ENCODE measurements at regions not wholly inside any gene's neighbourhood (a gene's known extent, or its start where the extent isn't known, plus 50 kb on each side); places are given as distances from the start of the nearest gene placed in this dataset.
"Not testable (repeated sequence)": the region's sequence is repeated elsewhere in the genome, so short reads cannot be mapped to it uniquely, and the experiment has no call there.

DNA sequence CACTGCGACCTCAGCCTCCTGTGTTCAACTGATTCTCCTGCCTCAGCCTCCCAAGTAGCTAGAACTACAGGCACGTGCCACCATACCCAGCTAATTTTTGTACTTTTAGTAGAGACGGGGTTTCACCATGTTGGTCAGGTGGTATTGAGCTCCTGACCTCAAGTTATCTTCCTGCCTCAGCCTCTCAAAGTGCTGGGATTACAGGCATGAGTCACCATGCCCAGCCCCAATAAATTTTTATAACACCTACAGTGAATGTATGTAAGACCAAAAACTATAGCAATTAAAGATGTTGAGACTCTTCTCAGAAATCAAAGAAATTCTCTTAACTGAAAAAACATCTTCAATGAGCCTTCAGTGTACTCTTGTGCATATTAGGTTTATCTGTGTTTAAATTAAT, 82.2 kb upstream of the MITF start:
- H3K9me3 ChIP-seq (ENCODE audit: low read depth, low read length); H3K4me3 ChIP-seq (ENCODE audit: low read length); H3K4me1 ChIP-seq (ENCODE audit: insufficient read depth, low read length); H3K27me3 ChIP-seq (ENCODE audit: insufficient read depth, low read length): not testable (repeated sequence)

GRCh38 chr3:69651765-69652164, 87.5 kb upstream of the MITF start:
- H3K27me3 ChIP-seq (ENCODE audit: insufficient read depth, low read length): no peaks in the 10 kb centered on the region
- no peaks in the 10 kb centered on the region for H3K9me3 ChIP-seq (ENCODE audit: low read depth, low read length)
- H3K4me1 ChIP-seq (ENCODE audit: insufficient read depth, low read length): peaks cover 22% of the 10 kb centered on the region
- no peak overlapping the region for H3K4me3 ChIP-seq (ENCODE audit: low read length)

- Histone ChIP-seq H3K9me3 (ENCODE audit: low read depth, low read length) (no peaks in the 10 kb centered on the region), H3K27me3 (ENCODE audit: insufficient read depth, low read length) (no peaks in the 10 kb centered on the region), H3K4me1 (ENCODE audit: insufficient read depth, low read length) (peaks cover 22% of the 10 kb centered on the region), H3K4me3 (ENCODE audit: low read length) (no peak overlapping the region)
These were observed 89.2 kb upstream of the MITF start for GRCh38 chr3:69650066-69650419.

GRCh38 chr3:69649120-69650065, 89.9 kb upstream of the MITF start:
- H3K4me1 ChIP-seq (ENCODE audit: insufficient read depth, low read length): peaks cover 22% of the 10 kb centered on the region
- no peaks in the 10 kb centered on the region for H3K9me3 ChIP-seq (ENCODE audit: low read depth, low read length)
- no peak overlapping the region for H3K4me3 ChIP-seq (ENCODE audit: low read length)
- no peaks in the 10 kb centered on the region for H3K27me3 ChIP-seq (ENCODE audit: insufficient read depth, low read length)

GRCh38 chr3:69648126-69648525, 91.1 kb upstream of the MITF start:
- Histone ChIP-seq H3K27me3 (ENCODE audit: insufficient read depth, low read length) (no peaks in the 10 kb centered on the region), H3K9me3 (ENCODE audit: low read depth, low read length) (no peaks in the 10 kb centered on the region), H3K4me3 (ENCODE audit: low read length) (no peak overlapping the region), H3K4me1 (ENCODE audit: insufficient read depth, low read length) (peaks cover 22% of the 10 kb centered on the region)

- Histone ChIP-seq H3K4me3 (ENCODE audit: low read length) (no peak overlapping the region), H3K4me1 (ENCODE audit: insufficient read depth, low read length) (peaks cover 22% of the 10 kb centered on the region), H3K27me3 (ENCODE audit: insufficient read depth, low read length) (no peaks in the 10 kb centered on the region), H3K9me3 (ENCODE audit: low read depth, low read length) (no peaks in the 10 kb centered on the region)
These were observed 91.7 kb upstream of the MITF start for GRCh38 chr3:69647511-69648110.

GRCh38 chr3:69647081-69647480, 92.2 kb upstream of the MITF start:
- Histone ChIP-seq H3K9me3 (ENCODE audit: low read depth, low read length) (no peaks in the 10 kb centered on the region), H3K27me3 (ENCODE audit: insufficient read depth, low read length) (no peaks in the 10 kb centered on the region), H3K4me1 (ENCODE audit: insufficient read depth, low read length) (peaks cover 22% of the 10 kb centered on the region), H3K4me3 (ENCODE audit: low read length) (no peak overlapping the region)

- H3K4me3 ChIP-seq (ENCODE audit: low read length): no peak overlapping the region
- H3K9me3 ChIP-seq (ENCODE audit: low read depth, low read length): no peaks in the 10 kb centered on the region
- H3K27me3 ChIP-seq (ENCODE audit: insufficient read depth, low read length): no peaks in the 10 kb centered on the region
- peaks cover 22% of the 10 kb centered on the region for H3K4me1 ChIP-seq (ENCODE audit: insufficient read depth, low read length)
These were observed 92.8 kb upstream of the MITF start for GRCh38 chr3:69646287-69647067.

DNA sequence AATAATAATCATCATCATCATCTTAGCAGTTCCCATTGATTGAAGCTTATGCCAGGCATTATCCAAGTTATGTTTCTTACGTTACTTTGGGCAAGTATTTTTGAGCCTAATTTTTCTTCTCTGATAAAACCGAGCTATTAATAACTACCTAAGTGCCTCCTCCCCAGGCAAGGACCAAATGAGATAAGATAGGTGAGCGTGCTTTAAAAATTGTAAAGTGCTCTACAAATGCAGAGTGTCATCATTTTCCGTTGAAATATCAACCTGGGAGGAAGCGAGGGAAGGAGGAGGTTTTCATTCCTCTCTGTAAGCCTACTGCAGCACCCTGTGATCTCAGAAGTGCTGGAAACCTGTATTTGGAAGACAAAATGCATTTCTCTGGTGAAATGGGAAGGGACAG, 96.7 kb upstream of the MITF start:
- Histone ChIP-seq H3K9me3 (ENCODE audit: low read depth, low read length) (no peaks in the 10 kb centered on the region), H3K4me3 (ENCODE audit: low read length) (no peak overlapping the region), H3K27me3 (ENCODE audit: insufficient read depth, low read length) (no peaks in the 10 kb centered on the region), H3K4me1 (ENCODE audit: insufficient read depth, low read length) (peaks cover under 1% of the 10 kb centered on the region)

GRCh38 chr3:69639851-69640250, 99.4 kb upstream of the MITF start:
- no peak overlapping the region for H3K4me3 ChIP-seq (ENCODE audit: low read length)
- H3K9me3 ChIP-seq (ENCODE audit: low read depth, low read length): no peaks in the 10 kb centered on the region
- H3K4me1 ChIP-seq (ENCODE audit: insufficient read depth, low read length): no peaks in the 10 kb centered on the region
- no peaks in the 10 kb centered on the region for H3K27me3 ChIP-seq (ENCODE audit: insufficient read depth, low read length)

GRCh38 chr3:69628951-69629350, 110.3 kb upstream of the MITF start:
- Histone ChIP-seq H3K9me3 (ENCODE audit: low read depth, low read length) (peaks cover 9% of the 10 kb centered on the region), H3K4me3 (ENCODE audit: low read length) (no peak overlapping the region), H3K4me1 (ENCODE audit: insufficient read depth, low read length) (no peaks in the 10 kb centered on the region), H3K27me3 (ENCODE audit: insufficient read depth, low read length) (no peaks in the 10 kb centered on the region)

DNA sequence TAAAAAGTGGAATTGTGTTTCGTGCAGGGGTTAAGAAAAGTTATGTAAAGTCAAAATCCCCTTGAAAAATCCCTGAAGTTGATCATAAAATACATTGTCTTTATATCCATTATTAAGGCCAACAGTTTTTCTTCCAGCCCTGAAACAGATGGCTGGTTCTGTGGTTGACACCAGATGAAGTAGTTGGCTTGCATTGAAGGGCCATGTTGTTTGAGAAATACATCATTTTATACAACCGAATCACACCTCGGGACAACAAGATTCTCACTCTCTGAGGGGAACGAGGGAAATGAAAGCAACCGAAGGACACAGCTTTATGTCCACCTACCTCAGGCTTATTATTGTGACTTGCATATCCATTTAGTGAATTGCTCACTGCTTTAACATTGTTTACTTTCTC, 126.0 kb upstream of the MITF start:
- Histone ChIP-seq H3K4me3 (ENCODE audit: low read length) (no peak overlapping the region), H3K4me1 (ENCODE audit: insufficient read depth, low read length) (no peaks in the 10 kb centered on the region), H3K27me3 (ENCODE audit: insufficient read depth, low read length) (no peaks in the 10 kb centered on the region), H3K9me3 (ENCODE audit: low read depth, low read length) (no peaks in the 10 kb centered on the region)

DNA sequence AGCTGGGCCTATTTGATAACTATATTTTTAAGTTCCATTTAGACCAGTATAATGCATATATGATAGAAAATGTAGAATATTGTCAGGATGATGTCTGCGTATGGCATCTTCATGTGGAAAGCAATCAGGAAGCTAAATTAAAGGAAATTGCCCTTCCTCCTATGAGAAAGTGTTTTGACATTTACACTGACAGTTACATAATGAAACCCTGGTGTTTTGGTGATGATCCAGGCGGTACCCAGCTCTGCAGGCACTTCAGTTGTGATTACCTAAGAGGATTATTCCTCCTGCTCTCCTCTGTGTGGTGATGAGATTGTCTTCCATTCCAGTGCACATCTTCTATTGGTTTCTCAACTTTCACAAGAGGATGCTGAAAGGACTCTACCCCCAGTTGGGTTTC, 126.5 kb upstream of the MITF start:
- Histone ChIP-seq H3K27me3 (ENCODE audit: insufficient read depth, low read length) (no peaks in the 10 kb centered on the region), H3K4me3 (ENCODE audit: low read length) (no peak overlapping the region), H3K9me3 (ENCODE audit: low read depth, low read length) (no peaks in the 10 kb centered on the region), H3K4me1 (ENCODE audit: insufficient read depth, low read length) (no peaks in the 10 kb centered on the region)

DNA sequence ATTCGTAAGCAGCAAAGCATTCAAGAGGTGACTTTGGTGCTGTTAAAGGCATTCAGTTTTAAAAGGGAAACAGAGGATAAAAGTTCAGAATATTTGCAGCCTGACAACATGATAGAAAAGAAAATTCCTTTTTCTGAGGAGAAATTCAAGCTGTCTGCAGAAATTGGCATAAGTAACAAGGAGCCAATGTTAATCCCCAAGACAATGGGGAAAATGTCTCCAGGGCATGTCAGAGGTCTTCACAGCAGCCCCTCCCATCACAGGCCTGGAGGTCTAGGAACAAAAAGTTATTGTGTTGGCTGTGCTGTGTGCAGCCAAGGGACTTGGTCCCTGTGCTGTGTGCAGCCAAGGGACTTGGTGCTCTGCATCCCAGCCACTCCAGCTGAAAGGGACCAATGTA, 129.7 kb upstream of the MITF start:
- H3K4me3 ChIP-seq (ENCODE audit: low read length); H3K9me3 ChIP-seq (ENCODE audit: low read depth, low read length); H3K27me3 ChIP-seq (ENCODE audit: insufficient read depth, low read length); H3K4me1 ChIP-seq (ENCODE audit: insufficient read depth, low read length): not testable (repeated sequence)
